HG03442 (cell line): ENCODE measurements at regions not wholly inside any gene's neighbourhood (a gene's known extent, or its start where the extent isn't known, plus 50 kb on each side); places are given as distances from the start of the nearest gene placed in this dataset.

Source experiments
- ATAC-seq: cut with Tn5 transposase; IDR thresholded peaks from one replicate; pipeline ENCODE4 v1.9.1; 2021; ENCODE audit warnings: mild to moderate bottlenecking, moderate library complexity; ENCODE audit not compliant: unreplicated experiment

DNA sequence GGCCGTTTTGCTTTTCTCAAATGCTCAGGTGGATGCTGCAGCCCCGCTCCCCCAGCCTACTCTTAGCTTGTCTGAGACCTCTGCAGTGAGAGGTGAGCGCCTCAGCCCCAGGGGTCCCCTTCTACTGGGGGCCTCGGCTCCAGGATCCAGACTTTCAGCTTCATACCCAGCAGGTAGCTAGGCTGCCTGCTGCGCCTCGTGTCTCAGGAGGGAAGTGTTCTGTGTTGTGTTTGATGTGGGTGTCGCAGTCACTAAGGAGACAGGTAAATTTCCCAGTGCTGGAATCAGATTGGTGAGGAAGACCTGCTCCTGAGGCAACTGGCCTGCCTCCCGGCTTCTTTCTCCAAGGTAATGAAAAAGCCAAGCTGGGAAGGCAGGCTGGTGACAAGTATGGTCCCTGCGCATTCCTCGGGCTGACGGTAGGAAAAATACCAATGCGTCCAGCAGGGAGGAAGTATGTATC, 604.0 kb upstream of the SALL1 start:
- ATAC-seq: no peak

DNA sequence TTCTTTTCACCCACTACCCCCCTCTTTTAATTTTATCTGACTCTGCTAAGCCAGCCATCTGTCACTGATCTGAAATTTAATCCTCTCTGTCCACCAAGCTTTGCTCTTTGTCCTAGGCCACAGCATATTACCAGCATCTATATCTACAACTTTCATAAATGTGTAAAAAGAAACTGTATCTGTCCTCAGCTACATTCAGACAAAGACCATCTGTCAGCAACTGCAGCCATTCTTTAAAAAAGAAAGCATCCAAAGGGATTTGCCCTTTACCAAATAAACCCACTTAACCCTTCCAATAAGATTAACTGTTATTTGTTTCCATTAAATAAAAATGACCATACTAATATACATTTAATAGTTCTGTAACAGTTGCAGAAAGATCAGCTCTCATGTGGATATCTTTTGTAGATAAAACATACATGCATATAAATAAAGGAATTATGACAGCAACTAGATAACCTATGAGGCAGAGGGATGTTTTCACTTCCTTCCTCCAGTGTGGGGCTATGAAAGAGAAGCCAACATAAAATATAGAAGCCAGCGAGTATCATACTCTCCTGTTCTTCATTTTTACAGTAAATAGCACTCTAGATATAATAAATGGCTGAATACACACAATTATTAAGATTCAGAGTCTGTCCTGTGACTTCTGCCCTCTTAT, 602.5 kb upstream of the SALL1 start:
- no peak for ATAC-seq

DNA sequence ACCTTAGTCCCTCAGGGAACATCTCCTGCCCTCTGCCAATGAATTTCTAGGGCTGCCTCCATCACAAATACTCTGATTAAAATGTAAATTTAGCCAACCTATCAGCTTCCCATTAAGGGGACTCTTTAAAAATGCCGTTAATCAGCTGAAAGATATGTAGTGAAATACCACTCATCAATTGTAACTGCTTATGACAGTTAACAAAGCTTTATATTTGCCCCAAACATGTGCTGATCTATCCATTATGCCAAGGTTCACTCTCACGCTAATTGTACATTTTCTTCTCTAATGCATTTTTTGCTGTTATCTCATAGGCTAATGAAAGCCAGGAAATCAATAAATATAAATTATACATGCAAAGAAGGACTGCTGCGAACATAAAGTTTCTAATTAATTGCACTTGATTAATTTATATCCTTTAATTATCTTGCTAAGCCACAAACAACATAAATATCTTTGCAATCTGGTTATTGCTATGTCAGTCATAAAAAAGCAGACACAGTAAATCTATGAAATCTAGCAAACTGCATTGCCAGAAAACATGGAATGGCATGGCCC, 601.4 kb upstream of the SALL1 start:
- ATAC-seq: no peak

DNA sequence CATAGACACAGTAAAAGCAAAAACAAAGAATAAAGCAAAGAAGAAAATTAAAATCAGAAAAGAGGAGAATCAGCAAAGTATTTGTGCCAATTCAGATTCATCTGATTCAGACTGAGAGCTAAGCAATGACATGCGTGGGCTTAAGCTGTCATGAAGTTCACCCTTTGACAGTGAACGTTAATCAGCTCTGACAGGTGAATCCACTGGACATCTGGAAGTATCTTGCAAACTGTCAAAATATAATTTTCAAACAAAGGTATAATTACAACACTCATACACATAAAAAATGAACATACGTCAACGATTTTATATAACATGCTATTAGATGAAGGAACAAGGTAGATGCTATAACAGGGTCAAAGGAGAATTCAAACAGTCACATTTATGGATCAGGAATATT, 596.3 kb upstream of the SALL1 start:
- no peak for ATAC-seq

GRCh38 chr16:51734220-51734619, 583.1 kb upstream of the SALL1 start:
- no peak for ATAC-seq

GRCh38 chr16:51733181-51733580, 582.1 kb upstream of the SALL1 start:
- ATAC-seq: no peak

DNA sequence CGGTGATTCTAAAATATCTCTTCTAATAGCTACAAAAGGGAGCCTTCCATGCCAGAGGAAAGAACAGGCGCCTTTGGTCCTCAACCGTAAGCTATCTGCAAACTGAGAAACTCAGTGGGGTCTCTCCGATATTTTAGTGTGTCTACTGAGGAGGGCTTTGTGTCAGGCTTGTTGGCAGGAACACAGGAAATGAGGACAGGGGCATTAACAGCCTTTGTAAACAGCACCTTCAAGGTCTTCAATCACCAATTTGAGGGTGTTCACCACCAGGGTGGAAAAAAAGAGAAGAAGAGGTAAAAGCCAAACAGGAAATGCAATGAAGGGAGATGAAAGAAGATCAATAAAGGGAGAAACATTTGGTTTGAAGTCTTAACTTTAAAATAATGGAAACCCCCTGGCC, 580.1 kb upstream of the SALL1 start:
- no peak for ATAC-seq

DNA sequence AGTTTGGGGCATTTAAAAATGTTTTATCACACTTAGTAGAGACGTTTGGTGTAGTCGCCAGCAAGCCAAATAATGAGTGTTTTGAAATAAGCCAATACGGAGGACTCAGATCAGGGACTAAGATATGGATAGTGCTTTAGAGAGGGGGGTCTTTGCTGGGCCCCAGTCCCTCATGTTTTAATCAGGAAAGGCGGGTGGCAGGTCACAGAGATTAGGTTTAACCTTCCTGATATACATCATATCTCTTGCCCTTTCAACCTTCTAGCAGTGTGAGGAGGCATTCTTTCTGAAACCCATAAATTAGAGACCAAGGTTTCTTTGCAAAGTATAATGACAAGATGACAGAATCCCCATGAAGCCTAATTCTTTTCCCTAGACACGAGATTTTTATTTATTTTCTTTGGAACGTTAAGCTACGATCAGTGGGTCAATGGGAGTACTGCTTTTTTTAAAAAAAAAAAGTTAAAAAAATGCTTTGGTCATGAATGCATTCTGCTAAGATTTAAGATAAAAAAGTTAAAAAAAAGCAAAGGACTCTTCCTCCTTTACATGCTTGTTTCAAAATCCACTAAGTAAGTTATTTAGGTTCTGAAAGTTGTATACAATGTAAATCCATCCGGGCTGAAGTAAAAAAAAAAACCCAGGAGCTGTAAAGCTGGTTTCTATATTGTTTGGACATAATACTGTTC, 572.1 kb upstream of the SALL1 start:
- ATAC-seq: no peak

DNA sequence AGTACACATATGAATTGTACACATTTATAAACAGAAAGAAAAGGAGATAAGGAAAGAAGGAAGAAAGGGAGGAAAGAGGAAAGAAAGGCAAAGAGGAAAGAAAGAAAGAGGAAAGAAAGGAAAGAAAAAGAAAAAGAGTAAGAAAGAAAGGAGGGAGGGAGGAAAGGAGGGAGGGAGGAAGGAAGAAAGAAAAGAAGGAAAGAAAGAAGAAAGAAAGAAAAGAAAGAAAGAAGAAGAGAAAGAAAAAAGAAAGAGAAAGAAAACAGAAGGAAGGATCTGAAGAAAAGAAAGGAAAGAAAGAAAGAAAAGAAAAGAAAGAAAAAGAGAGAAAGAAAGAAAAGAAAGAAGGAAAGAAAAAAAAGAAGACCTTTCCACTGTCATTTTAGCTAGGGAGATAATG, 571.4 kb upstream of the SALL1 start:
- ATAC-seq: no peak

DNA sequence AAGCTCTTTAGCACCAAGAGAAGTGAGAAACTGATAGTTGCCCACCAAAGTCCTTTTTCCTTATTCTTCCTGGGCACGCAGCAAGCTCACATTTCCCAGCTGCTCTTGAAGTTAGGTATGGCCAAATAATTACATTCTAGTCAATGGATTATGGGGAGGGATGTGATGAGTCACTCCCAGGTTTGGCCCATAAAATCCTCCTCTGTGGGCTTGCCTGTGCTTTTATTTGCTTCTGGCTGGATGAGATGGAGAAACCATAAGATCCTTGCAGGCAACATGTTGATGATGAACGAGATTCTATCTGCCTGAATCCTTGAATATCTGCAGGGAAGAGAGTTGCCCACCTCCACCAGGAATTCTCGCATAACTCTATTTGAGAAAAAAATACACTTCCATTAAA, 568.3 kb upstream of the SALL1 start:
- no peak for ATAC-seq

DNA sequence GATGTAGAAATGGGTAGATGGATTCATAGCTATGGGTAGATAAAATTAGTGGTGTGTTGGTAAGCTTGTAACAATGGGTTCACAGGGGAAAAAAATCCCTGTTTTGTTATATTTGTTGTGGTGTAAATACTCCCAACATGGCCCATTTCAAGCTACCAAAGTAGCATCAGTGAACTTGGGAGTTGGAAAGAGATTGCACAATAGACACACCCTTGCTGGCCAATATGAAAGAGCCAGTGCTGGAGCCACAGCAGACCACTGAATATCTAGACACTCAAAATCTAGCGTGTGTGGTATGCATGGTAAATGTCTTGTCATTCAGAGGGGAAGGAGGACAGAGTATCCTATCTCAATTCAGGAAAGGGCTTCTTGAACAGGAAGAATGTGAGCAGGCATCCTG, 565.1 kb upstream of the SALL1 start:
- no peak for ATAC-seq

- ATAC-seq: no peak
These were observed 562.4 kb upstream of the SALL1 start for GRCh38 chr16:51713502-51713901.

- ATAC-seq: no peak
These were observed 560.0 kb upstream of the SALL1 start for GRCh38 chr16:51710905-51711563.

DNA sequence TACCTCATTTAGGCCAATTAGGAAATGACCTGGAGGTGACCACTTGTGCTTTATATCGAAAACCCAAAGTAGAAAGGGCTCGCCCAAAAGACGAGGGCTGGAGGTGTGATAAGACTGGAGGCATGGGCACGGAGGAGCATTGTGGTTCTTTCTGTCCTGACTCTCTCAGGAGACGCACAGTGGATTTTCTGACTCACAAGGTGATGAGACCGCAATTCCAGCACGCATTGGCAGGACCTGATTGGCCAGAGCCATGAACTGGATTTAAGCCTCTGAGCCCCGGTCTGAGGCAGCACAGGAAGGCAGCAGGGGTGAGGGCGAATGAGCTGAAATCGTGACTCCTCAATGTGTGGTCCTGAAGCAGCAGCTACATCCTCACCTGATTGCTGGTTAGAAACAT, 559.1 kb upstream of the SALL1 start:
- no peak for ATAC-seq

GRCh38 chr16:51708861-51709260, 557.8 kb upstream of the SALL1 start:
- ATAC-seq: no peak

GRCh38 chr16:51707666-51708065, 556.6 kb upstream of the SALL1 start:
- no peak for ATAC-seq

- no peak for ATAC-seq
These were observed 554.1 kb upstream of the SALL1 start for GRCh38 chr16:51705142-51705541.

- ATAC-seq: no peak
These were observed 550.0 kb upstream of the SALL1 start for GRCh38 chr16:51701025-51701424.

- ATAC-seq: no peak
These were observed 548.8 kb upstream of the SALL1 start for GRCh38 chr16:51699686-51700396.

- ATAC-seq: no peak
These were observed 547.6 kb upstream of the SALL1 start for GRCh38 chr16:51698647-51699046.

GRCh38 chr16:51697454-51697853, 546.4 kb upstream of the SALL1 start:
- no peak for ATAC-seq
